ENCODE measurements at regions not wholly inside any gene's neighbourhood (a gene's known extent, or its start where the extent isn't known, plus 50 kb on each side); places are given as distances from the start of the nearest gene placed in this dataset.

GRCh38 chr3:22907161-22907780 is 295.9 kb upstream of the UBE2E2 start:
- DNase-seq = no peak

GRCh38 chr3:22907796-22908195 is 295.3 kb upstream of the UBE2E2 start:
- DNase-seq = no peak

- no peak for DNase-seq
These were observed 294.1 kb upstream of the UBE2E2 start for GRCh38 chr3:22908989-22909507.

DNA sequence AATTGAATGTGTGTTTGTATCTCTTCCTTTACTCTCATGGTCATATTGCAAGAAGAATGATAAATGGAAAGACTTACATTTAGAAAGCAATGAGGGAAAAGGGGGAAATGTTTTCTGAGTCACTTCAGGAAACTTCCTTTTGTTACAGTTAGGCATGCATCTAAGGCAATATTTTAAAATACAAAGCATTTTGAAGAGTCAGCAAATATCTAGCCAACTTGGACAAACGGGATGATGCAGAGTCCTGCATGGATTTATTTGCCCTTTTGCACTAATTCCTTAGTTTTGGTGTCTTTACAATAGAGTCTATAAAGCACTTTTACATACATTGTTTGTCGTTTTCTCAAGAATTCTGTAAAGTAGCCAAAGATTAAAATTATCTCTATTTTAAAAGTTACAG is 286.2 kb upstream of the UBE2E2 start:
- DNase-seq = no peak

GRCh38 chr3:22920006-22920405 is 283.1 kb upstream of the UBE2E2 start:
- DNase-seq = no peak

DNA sequence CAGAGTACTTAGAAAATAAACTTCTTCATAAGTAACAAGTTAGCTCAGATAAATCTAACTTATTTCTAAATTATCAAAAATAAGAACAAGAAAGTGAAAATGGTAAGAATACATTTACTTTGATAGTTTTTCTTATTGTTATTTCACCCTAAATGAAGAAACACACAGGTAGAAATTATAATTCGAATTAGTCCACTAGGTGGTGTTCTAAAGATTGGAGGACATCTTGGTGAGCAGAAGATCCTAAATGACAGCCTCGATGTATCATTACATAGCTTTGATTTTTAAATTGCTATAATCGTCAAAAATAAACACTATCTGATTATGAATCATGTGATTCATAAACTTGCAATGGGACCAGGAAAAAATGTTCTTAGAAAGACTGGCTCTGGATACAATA is 280.8 kb upstream of the UBE2E2 start:
- DNase-seq = peak; percentile 28

- DNase-seq = no peak
These were observed 279.4 kb upstream of the UBE2E2 start for GRCh38 chr3:22923711-22924110.

DNA sequence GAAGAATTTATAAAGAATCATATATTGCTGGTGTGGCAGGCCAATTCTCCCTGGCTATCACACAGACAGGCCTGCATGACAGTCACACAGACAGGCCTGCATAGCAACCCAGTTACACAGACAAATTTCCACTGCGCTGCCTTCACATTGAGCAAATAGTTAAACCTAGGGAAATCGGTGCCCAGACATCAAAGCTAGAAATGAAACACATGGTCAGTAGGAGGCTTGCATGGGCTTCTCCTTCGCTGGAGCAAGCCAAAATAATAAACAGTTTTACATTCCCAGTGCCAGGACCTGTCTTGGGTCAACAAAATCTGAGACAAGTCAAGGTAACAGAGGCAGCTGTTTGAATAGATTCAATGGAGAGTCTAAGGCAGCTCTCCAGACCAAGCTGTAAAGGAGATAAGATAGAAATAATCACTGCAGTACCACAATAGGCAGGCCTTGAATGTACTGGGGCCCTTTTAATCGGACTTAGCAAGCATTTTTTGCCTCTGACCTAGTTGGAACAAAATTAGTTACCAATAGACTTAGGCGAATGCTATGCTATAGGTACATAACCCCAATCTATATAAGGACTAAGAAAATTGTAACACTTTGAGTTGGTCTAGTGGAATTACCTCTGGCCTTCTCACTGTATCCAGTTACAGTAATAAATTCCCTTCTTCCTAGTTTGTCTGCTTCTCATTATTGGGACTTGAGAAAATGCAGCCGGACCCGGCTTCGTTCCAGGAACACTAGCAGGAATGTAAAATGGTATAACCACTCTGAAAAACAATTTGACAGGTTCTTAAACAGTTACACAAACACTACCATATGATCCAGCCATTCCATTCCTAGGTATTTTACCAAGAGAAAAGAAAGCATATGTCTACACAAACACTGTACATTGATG is 274.7 kb upstream of the UBE2E2 start:
- no peak for DNase-seq

- no peak for DNase-seq
These were observed 269.9 kb upstream of the UBE2E2 start for GRCh38 chr3:22933051-22933840.

- no peak for DNase-seq
These were observed 269.3 kb upstream of the UBE2E2 start for GRCh38 chr3:22933841-22934116.

- no peak for DNase-seq
These were observed 268.1 kb upstream of the UBE2E2 start for GRCh38 chr3:22935040-22935439.

DNA sequence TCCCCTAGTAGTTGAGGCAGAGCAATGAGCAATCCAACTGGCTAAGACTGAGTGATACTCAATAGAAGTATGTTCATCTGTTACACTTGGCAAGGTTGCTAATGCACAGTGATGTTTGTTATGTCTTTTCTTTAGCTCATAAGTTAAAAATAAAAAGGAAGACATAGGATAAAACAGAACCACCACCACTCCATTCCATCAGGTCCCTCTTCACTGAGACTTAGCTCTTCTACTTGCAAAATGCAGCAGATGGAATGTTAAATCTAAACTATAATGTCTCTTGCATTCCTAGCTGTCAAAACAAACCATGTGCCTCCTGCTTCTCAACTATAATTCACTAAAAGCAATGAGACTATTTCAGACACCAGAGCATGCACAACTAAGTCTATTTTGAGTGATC is 265.6 kb upstream of the UBE2E2 start:
- DNase-seq = no peak

GRCh38 chr3:22938739-22939138 is 264.4 kb upstream of the UBE2E2 start:
- no peak for DNase-seq

DNA sequence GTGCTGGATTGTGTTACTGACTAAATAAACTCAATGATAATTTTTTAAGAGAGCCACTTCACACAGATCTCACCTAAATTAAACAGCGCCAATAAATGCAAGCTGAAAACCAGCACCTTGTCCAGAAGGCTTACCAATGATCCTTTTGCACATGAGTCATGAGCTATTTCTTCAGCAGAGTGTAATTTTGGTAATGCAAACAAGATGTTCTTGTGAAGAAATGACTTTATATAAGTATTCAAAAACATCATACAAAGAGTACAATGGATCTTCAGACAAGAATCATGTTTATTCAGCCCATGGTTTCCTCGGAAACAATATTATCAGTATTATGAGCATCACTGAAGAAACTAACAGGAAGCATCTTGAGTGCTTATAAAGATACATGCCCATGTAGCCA is 263.8 kb upstream of the UBE2E2 start:
- no peak for DNase-seq

DNA sequence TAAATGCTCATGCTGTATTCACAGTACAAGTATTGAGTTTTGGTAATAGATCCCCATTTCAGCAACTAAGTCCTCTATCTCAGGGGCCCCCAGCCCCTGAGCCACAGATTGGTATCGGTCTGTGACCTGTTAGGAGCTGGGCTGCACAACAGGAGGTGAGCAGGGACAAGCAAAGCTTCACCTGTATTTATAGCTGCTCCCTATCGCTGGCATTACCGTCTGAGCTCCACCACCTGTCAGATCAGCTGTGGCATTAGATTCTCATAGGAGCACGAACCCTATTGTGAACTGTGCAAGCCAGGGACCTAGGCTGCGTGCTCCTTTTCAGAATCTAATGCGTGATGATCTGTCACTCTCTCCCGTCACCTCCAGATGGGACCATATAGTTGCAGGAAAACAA is 262.8 kb upstream of the UBE2E2 start:
- DNase-seq = no peak

- DNase-seq = no peak
These were observed 260.1 kb upstream of the UBE2E2 start for GRCh38 chr3:22942981-22943380.

- no peak for DNase-seq
These were observed 255.3 kb upstream of the UBE2E2 start for GRCh38 chr3:22947851-22948250.

- DNase-seq = no peak
These were observed 251.2 kb upstream of the UBE2E2 start for GRCh38 chr3:22951910-22952309.

- DNase-seq = no peak
These were observed 250.3 kb upstream of the UBE2E2 start for GRCh38 chr3:22952860-22953259.

DNA sequence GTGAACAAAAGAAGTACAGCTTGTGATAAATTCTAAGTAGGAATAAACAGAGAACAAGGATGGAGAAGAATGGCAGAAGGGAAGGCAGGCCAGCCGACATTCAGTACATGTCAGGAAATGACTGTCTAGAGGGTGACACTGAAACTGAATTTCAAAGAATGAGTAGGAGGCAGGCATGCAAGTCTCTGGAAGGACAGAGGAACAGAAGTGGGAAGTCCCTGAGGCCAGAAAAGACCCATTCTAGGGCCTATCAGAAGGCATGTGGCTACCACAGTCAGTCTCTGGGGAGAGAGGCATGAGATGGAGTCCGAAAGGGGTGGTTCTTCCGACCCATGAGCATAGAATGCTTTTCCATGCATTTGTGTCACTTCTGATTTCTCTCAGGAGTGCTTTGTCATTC is 243.5 kb upstream of the UBE2E2 start:
- no peak for DNase-seq

DNA sequence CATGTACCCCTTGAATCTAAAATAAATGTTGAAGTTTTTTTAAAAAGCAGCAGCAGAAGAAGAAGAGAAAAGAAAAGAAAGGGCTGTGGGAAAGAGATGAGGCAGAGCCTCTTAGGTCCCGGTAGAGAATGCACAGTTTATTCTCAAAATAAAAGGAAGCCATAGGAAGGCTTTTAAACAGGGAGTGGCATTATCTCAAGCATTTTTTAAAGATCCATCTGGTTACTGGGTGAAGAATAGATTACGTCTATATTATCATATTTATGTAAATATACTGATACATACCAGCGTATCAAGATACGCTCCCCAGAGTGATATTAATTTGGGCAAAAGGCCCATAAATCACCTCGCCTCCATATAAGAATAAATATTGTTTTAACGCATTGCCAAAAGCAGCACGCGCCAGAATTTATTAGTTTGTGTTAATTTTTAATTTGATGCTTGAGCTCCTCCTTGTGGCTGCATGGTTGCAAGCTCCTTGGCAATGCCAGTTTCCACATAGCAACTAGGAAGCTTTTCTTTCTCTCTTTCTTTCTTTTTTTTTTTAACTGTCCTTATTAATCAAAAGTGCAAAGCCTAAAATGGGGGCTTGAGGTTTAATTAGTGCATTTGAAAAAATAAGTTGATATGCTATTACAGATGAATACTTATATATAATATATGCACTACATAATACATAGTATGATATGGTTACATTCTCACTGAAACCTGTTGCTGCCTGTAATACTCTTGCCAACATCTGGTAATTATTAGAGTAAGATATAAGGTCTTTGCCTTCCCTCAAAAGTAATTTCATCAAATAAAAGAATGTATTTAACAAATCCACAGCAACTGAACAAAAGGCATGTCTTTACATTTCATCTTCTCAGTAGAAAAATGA is 242.8 kb upstream of the UBE2E2 start:
- DNase-seq = peak; percentile 54

DNA sequence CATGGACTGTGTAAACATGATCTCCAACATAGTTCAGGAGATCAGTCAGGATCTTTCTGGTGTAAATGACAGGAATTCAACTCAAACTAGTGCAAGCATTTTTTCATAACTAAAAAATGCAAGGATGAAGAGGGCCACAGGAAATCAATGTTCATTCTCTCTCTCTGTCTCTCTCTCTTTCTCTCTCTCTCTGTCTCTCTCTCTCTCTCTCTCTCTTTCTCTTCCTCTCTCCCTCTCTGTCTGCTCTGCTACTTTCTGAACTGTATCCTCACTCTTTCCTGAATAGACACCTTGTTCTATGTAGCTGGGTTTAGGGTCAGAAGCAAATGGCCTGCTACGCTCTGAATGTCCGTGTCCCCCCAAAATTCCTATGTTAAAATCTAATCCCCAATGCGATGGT is 240.9 kb upstream of the UBE2E2 start:
- DNase-seq = no peak

- DNase-seq = no peak
These were observed 236.8 kb upstream of the UBE2E2 start for GRCh38 chr3:22966349-22966748.
